ENCODE measurements at regions not wholly inside any gene's neighbourhood (a gene's known extent, or its start where the extent isn't known, plus 50 kb on each side); places are given as distances from the start of the nearest gene placed in this dataset.

GRCh38 chr13:76729691-76730090, 156.5 kb downstream of the KCTD12 start:
- Histone ChIP-seq H3K79me2 (ENCODE audit: control insufficient read depth in 1 of 2, insufficient read depth in 2 of 2, low read length in 2 of 2) (no peaks in the 10 kb centered on the region), H3K4me3 (ENCODE audit: extremely low read depth in 1 of 4, insufficient read depth in 2 of 4, low read depth in 3 of 4, low read length in 4 of 4) (no peak overlapping the region), H3K27me3 (replicated peaks in 1 of 4; ENCODE audit: control insufficient read depth in 3 of 4, extremely low read depth in 1 of 4, insufficient read depth in 3 of 4, low read length in 3 of 4) (no peaks in the 10 kb centered on the region), H3K27ac (ENCODE audit: low read depth, low read length) (no peak overlapping the region), H2BK20ac (ENCODE audit: low read length) (no peak overlapping the region), H2AFZ (ENCODE audit: low read length) (no peak overlapping the region), H3K79me1 (ENCODE audit: low read depth, low read length) (no peaks in the 10 kb centered on the region), H3K36me3 (ENCODE audit: control insufficient read depth in 2 of 4, insufficient read depth in 4 of 4, low read length in 3 of 4) (no peaks in the 10 kb centered on the region), H3K23ac (ENCODE audit: insufficient read length) (no peak overlapping the region), H2AK5ac (ENCODE audit: low read depth, low read length) (no peak overlapping the region), H2BK15ac (ENCODE audit: low read length) (no peak overlapping the region), H3K9me3 (ENCODE audit: insufficient read depth in 2 of 2, low read depth in 1 of 2, low read length in 1 of 2) (peaks cover 8 to 9% of the 10 kb centered on the region in 2 experiments), H2BK5ac (ENCODE audit: low read depth, low read length) (no peak overlapping the region), H4K5ac (ENCODE audit: insufficient read length, low read depth, low read length) (no peak overlapping the region), H3K9ac (replicated peaks in 1 of 4; ENCODE audit: extremely low read depth in 1 of 4, low read depth in 3 of 4, low read length in 3 of 4) (no peak overlapping the region), H3K14ac (ENCODE audit: insufficient read length) (no peak overlapping the region), H3K18ac (ENCODE audit: extremely low read depth, low read length) (no peak overlapping the region), H4K8ac (ENCODE audit: extremely low read depth, insufficient read depth, low read length) (no peak overlapping the region), H2BK12ac (ENCODE audit: low read depth, low read length) (no peak overlapping the region), H2BK120ac (replicated peaks; ENCODE audit: low read depth, low read length) (no peak overlapping the region), H3K4ac (replicated peaks; ENCODE audit: insufficient read length, low read depth, low read length) (no peak overlapping the region), H4K20me1 (replicated peaks in 1 of 2; ENCODE audit: control insufficient read depth in 1 of 2, insufficient read depth in 2 of 2, low read length in 2 of 2) (no peaks in the 10 kb centered on the region), H3K56ac (replicated peaks; ENCODE audit: insufficient read length, low read depth, low read length) (no peak overlapping the region), H3K4me1 (replicated peaks in 1 of 4; ENCODE audit: control insufficient read depth in 3 of 4, insufficient read depth in 4 of 4, low read length in 3 of 4) (peaks cover 0 to 3% (median 0%) of the 10 kb centered on the region in 4 experiments; a peak in 2 of 7 replicates), H3K23me2 (ENCODE audit: low read depth, low read length) (no peaks in the 10 kb centered on the region), H4K91ac (replicated peaks; ENCODE audit: insufficient read length, low read length) (no peak overlapping the region), H3K4me2 (ENCODE audit: insufficient read depth in 1 of 2, low read depth in 2 of 2, low read length in 2 of 2) (no peak overlapping the region)
- WGBS, 2 experiments (ENCODE audit: extremely low coverage in 1 of 2, insufficient coverage in 1 of 2, insufficient read length in 1 of 2, insufficient replicate concordance in 2 of 2, low coverage in 1 of 2, low lambda C conversion rate in 2 of 2, missing lambda C conversion rate in 1 of 2): 100% methylated on average over 1 of the region's 1 CpG; no CpG with 5 or more reads in 1 of the 2 experiments
- FAIRE-seq (no peak), DNase-seq (ENCODE audit: low read depth in 1 of 2, low spot score in 2 of 2) (no peak)
- TF ChIP-seq TAF1 (IDR thresholded peaks at IDR 0.05; ENCODE audit: low read depth, low read length): no peak
- peak; percentile 48 for TF ChIP-seq MAFK (IDR thresholded peaks at IDR 0.05; ENCODE audit: low read depth, low read length)
- TF ChIP-seq CBX5 (IDR thresholded peaks at IDR 0.05; ENCODE audit: low read depth, low read length): no peak
- TF ChIP-seq HDAC6 (IDR thresholded peaks at IDR 0.05; ENCODE audit: low read depth, low read length): no peak
- no peak for TF ChIP-seq CTCF (IDR thresholded peaks at IDR 0.05; ENCODE audit: control extremely low read depth in 1 of 3, insufficient read depth in 1 of 3, low read depth in 1 of 3, low read length in 3 of 3)
- POLR2A ChIA-PET (ENCODE audit: partially characterized antibody): no interaction called here
- CTCF ChIA-PET (ENCODE audit: partially characterized antibody): interaction anchor here (0.6 kb wide), 1 partner anchor 10 kb away, joined by 3 read pairs; no protein-coding TSS in a partner anchor

Data from H1 (cell line).